HCT116 (cell line): ENCODE measurements at regions not wholly inside any gene's neighbourhood (a gene's known extent, or its start where the extent isn't known, plus 50 kb on each side); places are given as distances from the start of the nearest gene placed in this dataset.

Experiments used
- ATAC-seq: fragments of 200-7000 bp; cut with Tn5 transposase; 2 replicates; pipeline ENCODE4 v1.9.1; 2020; ENCODE audit warnings: mild to moderate bottlenecking, moderate library complexity
- BruUV-seq: library from RNA; stranded (reverse); fragments of 400-500 nt; replicated peaks from 2 replicates; lab custom pipeline; 2021; lab: Mats Ljungman, UMichigan
- CTCF ChIA-PET: fragments of 300-600 bp; sonication (Branson Sonifier 250); formaldehyde crosslinking; loops from one replicate; lab custom pipeline; 2021; ENCODE audit warnings: antibody characterized with exemption; lab: Charles Lee
- POLR2A ChIA-PET: fragments of 300-600, 350-600 bp; sonication (Branson Sonifier 250); formaldehyde crosslinking; loops from one replicate; lab custom pipeline; 2021; ENCODE audit warnings: antibody characterized with exemption; lab: Charles Lee
- RAD21 ChIA-PET, 2 experiments: fragments of 300-600 bp; sonication (Branson Sonifier 250); formaldehyde crosslinking; loops; one replicate each; lab custom pipeline; 2023; ENCODE audit warnings: low total read pairs in 2 of 2; ENCODE audit not compliant: uncharacterized antibody in 2 of 2, unreplicated experiment in 2 of 2, low non-redundant PET in 1 of 2; lab: Charles Lee
- DNase-seq: peaks from one replicate; pipeline ENCODE4 v3.0.0-alpha.2; 2010; ENCODE audit warnings: low read depth, low spot score
- H2AFZ ChIP-seq: fragments of 200-600 bp; shearing (Covaris generic), sonication (generic); 2 replicates; pipeline ENCODE4 v1.6.1; 2017; ENCODE audit warnings: low read depth, mixed run types, mixed read lengths, antibody characterized with exemption, low read length; ENCODE audit not compliant: poor library complexity, severe bottlenecking
- H3K27ac ChIP-seq: 2 replicates; pipeline ENCODE4 v1.5.1; 2012; ENCODE audit warnings: low read depth, low read length
- H3K27me3 ChIP-seq: fragments of 200-600 bp; sonication (generic); 2 replicates; pipeline ENCODE4 v1.6.1; 2016; ENCODE audit warnings: mixed run types, low read length, mixed read lengths; ENCODE audit not compliant: insufficient read depth
- H3K36me3 ChIP-seq, 2 experiments: fragments of 200-500 bp in 1 of 2; fragments of 200-600 bp in 1 of 2; sonication (Bioruptor generic) in 1 of 2; sonication (generic) in 1 of 2; 2 replicates each; pipeline versions ENCODE4 v1.5.1 to v1.6.1; 2014 to 2016; ENCODE audit warnings: low read length in 2 of 2, inconsistent platforms in 1 of 2, mixed read lengths in 1 of 2, mixed run types in 1 of 2; ENCODE audit not compliant: insufficient read depth in 2 of 2, control insufficient read depth in 1 of 2
- H3K4me1 ChIP-seq, 2 experiments: fragments of 200-600 bp in 1 of 2; sonication (generic) in 1 of 2; 2 replicates each; pipeline versions ENCODE4 v1.5.1 to v1.6.1; 2012 to 2017; ENCODE audit warnings: low read length in 2 of 2, inconsistent platforms in 1 of 2, mild to moderate bottlenecking in 1 of 2, mixed read lengths in 1 of 2, mixed run types in 1 of 2, moderate library complexity in 1 of 2; ENCODE audit not compliant: insufficient read depth in 2 of 2, control insufficient read depth in 1 of 2
- H3K4me2 ChIP-seq: fragments of 200-600 bp; sonication (generic); 2 replicates; pipeline ENCODE4 v1.6.1; 2017; ENCODE audit warnings: mixed run types, low read length, mixed read lengths
- H3K4me3 ChIP-seq, 2 experiments: fragments of 200-600 bp in 1 of 2; sonication (generic) in 1 of 2; replicated peaks in 1 of 2; 2 replicates each; pipeline ENCODE4 v1.5.1; 2011 to 2016; ENCODE audit warnings: low read length in 2 of 2, control low read depth in 1 of 2, low read depth in 1 of 2, mild to moderate bottlenecking in 1 of 2, mixed read lengths in 1 of 2, mixed run types in 1 of 2
- H3K79me2 ChIP-seq: fragments of 200-600 bp; sonication (generic); 2 replicates; pipeline ENCODE4 v1.6.1; 2017; ENCODE audit warnings: mild to moderate bottlenecking, mixed run types, low read length, moderate library complexity, mixed read lengths; ENCODE audit not compliant: insufficient read depth
- H3K9ac ChIP-seq: fragments of 200-600 bp; sonication (generic); 2 replicates; pipeline ENCODE4 v1.6.1; 2016; ENCODE audit warnings: low read length, mixed read lengths
- H3K9me2 ChIP-seq: fragments of 200-600 bp; sonication (generic), shearing (Covaris generic); 2 replicates; pipeline ENCODE4 v1.6.1; 2017; ENCODE audit warnings: mixed run types, mild to moderate bottlenecking, moderate library complexity; ENCODE audit not compliant: insufficient read depth
- H3K9me3 ChIP-seq, 2 experiments: fragments of 200-500 bp in 1 of 2; fragments of 200-600 bp in 1 of 2; sonication (Bioruptor generic) in 1 of 2; sonication (generic) in 1 of 2; 2 replicates each; pipeline ENCODE4 v1.6.1; 2014 to 2017; ENCODE audit warnings: low read length in 2 of 2, mixed read lengths in 2 of 2, inconsistent platforms in 1 of 2, low read depth in 1 of 2, mild to moderate bottlenecking in 1 of 2, mixed run types in 1 of 2, moderate library complexity in 1 of 2; ENCODE audit not compliant: control insufficient read depth in 1 of 2, insufficient read depth in 1 of 2
- H4K20me1 ChIP-seq: fragments of 200-600 bp; sonication (generic), shearing (Covaris generic); 2 replicates; pipeline ENCODE4 v1.6.1; 2017; ENCODE audit warnings: mixed run types, mild to moderate bottlenecking, moderate library complexity; ENCODE audit not compliant: insufficient read depth
- EZH2phosphoT487 ChIP-seq: fragments of 200-600 bp; IDR thresholded peaks from 2 replicates; pipeline ENCODE4 v1.6.1; 2018; ENCODE audit warnings: antibody characterized with exemption, borderline replicate concordance
- FOSL1 ChIP-seq: IDR thresholded peaks from 2 replicates; pipeline ENCODE4 v1.6.1; 2012; ENCODE audit warnings: low read depth
- JUND ChIP-seq: IDR thresholded peaks from 2 replicates; pipeline ENCODE4 v1.6.1; 2012
- POLR2A ChIP-seq: IDR thresholded peaks from 2 replicates; pipeline ENCODE4 v1.7.0; 2011; ENCODE audit warnings: borderline replicate concordance; ENCODE audit not compliant: insufficient read depth, insufficient read length; ENCODE audit errors: extremely low read depth
- POLR2AphosphoS5 ChIP-seq: IDR thresholded peaks from 2 replicates; pipeline ENCODE4 v1.6.1; 2011; ENCODE audit warnings: mild to moderate bottlenecking, low read depth, low read length, moderate library complexity
- SIN3A ChIP-seq: IDR thresholded peaks from 2 replicates; pipeline ENCODE4 v1.6.1; 2012; ENCODE audit warnings: low read depth
- SRF ChIP-seq: IDR thresholded peaks from 2 replicates; pipeline ENCODE4 v1.6.1; 2012; ENCODE audit warnings: low read depth
- YY1 ChIP-seq: IDR thresholded peaks from 2 replicates; pipeline ENCODE4 v1.6.1; 2011; ENCODE audit warnings: low read length, low read depth, moderate library complexity, mild to moderate bottlenecking; ENCODE audit not compliant: insufficient replicate concordance; ENCODE audit errors: extremely low read depth
- ZNF274 ChIP-seq: fragments of 200-500 bp; sonication (Bioruptor generic); IDR thresholded peaks from 2 replicates; pipeline ENCODE4 v1.6.1; 2014; ENCODE audit warnings: mild to moderate bottlenecking, low read depth, low read length, inconsistent platforms
- intact Hi-C: fragments of 100-400 bp; cut with micrococcal nuclease; formaldehyde crosslinking; loops from 2 replicates; pipeline ENCODE4 v1.10.0; 2022
- TF ChIP-seq, protein P1 (sequence below), 3 experiments: fragments of 200-600 bp in 1 of 3; sonication (generic) in 1 of 3; IDR thresholded peaks in 2 of 3; conservative IDR thresholded peaks in 1 of 3; 2 replicates each; pipeline ENCODE4 v1.5.1; 2012 to 2017; ENCODE audit warnings: low read depth in 2 of 3, low read length in 2 of 3, antibody characterized with exemption in 1 of 3, borderline replicate concordance in 1 of 3, control low read depth in 1 of 3, mild to moderate bottlenecking in 1 of 3, mixed read lengths in 1 of 3, mixed run types in 1 of 3, moderate library complexity in 1 of 3; ENCODE audit not compliant: insufficient read depth in 1 of 3
- TF ChIP-seq, protein P2 (sequence below): IDR thresholded peaks from 2 replicates; pipeline ENCODE4 v1.6.1; 2012; ENCODE audit warnings: low read depth
- TF ChIP-seq, protein P3 (sequence below): IDR thresholded peaks from 2 replicates; pipeline ENCODE4 v1.6.1; 2012

DNA sequence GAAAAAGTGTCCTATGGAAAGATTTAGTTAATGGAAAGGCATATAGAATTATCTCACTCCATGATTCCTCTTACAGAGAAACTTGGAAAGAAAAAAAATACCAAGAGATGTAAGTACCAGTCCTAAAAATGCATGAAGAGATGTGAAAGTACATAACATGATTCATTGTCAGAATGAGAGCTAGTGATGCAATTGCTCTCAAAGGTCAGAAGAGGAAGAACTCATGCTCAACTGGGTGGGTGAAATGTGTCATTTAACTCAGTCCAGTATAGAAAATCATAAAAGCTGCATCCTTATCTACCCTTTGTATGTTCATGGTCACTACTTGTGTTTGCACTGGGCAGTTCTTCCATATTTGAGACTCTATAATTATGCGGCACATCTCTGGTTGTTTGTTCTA, 300.0 kb upstream of the PIK3C3 start:
- no peaks in the 10 kb centered on the region for H3K4me1 ChIP-seq
- DNase-seq: no peak
- BruUV-seq: no TSS peak
- intact Hi-C loops: no loop called here
- no peaks in the 10 kb centered on the region for H3K27me3 ChIP-seq
- ChIA-PET POLR2A (no interaction called here), CTCF (no interaction called here), RAD21 (no interaction called here)
- no peak for ATAC-seq
- H3K79me2 ChIP-seq: no peaks in the 10 kb centered on the region
- no peaks in the 10 kb centered on the region for H4K20me1 ChIP-seq
- H3K9me3 ChIP-seq: peaks cover 3 to 19% of the 10 kb centered on the region in 2 experiments; a peak in 2 of 4 replicates
- TF ChIP-seq JUND: no peak
- H3K27ac ChIP-seq: no peak overlapping the region
- no peak overlapping the region for H3K4me3 ChIP-seq
- no peak overlapping the region for H3K4me2 ChIP-seq
- H3K9me2 ChIP-seq: no peaks in the 10 kb centered on the region
- H3K9ac ChIP-seq: no peak overlapping the region
- no peaks in the 10 kb centered on the region for H3K36me3 ChIP-seq
- H2AFZ ChIP-seq: no peak overlapping the region

DNA sequence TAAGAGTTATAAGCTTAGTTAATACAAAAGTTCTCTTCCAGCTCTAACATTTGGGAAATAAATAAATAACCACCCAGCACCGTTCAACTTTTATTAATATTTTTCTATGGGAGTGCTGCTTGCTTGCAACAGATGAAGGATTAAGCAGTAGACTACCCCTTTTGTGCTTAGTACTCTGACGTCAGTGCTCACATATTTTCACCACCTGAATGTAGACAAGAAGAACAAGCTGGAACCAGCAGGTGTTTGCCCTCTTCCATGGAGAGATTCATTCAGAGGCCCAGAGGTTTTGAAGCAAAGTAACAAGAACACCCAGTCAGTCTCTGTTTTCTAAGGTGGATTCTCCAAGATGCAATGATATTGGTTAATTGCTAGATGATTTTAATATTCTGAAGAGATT, 307.1 kb upstream of the PIK3C3 start:
- BruUV-seq: no TSS peak
- H3K9me2 ChIP-seq: no peaks in the 10 kb centered on the region
- no peak for ATAC-seq

More for the DNA sequence above, 307.1 kb upstream of the PIK3C3 start:
- intact Hi-C loops: no loop called here
- Histone ChIP-seq H3K4me1 (no peaks in the 10 kb centered on the region), H3K79me2 (no peaks in the 10 kb centered on the region), H3K9me3 (peaks cover 10 to 17% of the 10 kb centered on the region in 2 experiments; a peak in 2 of 4 replicates), H3K36me3 (no peaks in the 10 kb centered on the region), H3K9ac (no peak overlapping the region), H3K4me2 (no peak overlapping the region), H2AFZ (no peak overlapping the region), H4K20me1 (no peaks in the 10 kb centered on the region), H3K27me3 (no peaks in the 10 kb centered on the region), H3K4me3 (no peak overlapping the region), H3K27ac (no peak overlapping the region)
- ChIA-PET RAD21 (no interaction called here), POLR2A (no interaction called here), CTCF (no interaction called here)
- no peak for DNase-seq
- no peak for TF ChIP-seq FOSL1
- no peak for TF ChIP-seq ZNF274
- TF ChIP-seq YY1: no peak
- no peak for TF ChIP-seq POLR2A
- TF ChIP-seq SIN3A: no peak
- no peak for TF ChIP-seq SRF
- no peak for TF ChIP-seq JUND
- no peak for TF ChIP-seq POLR2AphosphoS5
- TF ChIP-seq, protein P1, sequence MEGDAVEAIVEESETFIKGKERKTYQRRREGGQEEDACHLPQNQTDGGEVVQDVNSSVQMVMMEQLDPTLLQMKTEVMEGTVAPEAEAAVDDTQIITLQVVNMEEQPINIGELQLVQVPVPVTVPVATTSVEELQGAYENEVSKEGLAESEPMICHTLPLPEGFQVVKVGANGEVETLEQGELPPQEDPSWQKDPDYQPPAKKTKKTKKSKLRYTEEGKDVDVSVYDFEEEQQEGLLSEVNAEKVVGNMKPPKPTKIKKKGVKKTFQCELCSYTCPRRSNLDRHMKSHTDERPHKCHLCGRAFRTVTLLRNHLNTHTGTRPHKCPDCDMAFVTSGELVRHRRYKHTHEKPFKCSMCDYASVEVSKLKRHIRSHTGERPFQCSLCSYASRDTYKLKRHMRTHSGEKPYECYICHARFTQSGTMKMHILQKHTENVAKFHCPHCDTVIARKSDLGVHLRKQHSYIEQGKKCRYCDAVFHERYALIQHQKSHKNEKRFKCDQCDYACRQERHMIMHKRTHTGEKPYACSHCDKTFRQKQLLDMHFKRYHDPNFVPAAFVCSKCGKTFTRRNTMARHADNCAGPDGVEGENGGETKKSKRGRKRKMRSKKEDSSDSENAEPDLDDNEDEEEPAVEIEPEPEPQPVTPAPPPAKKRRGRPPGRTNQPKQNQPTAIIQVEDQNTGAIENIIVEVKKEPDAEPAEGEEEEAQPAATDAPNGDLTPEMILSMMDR (IDR thresholded peaks at IDR 0.05 in 2 of 3, conservative IDR thresholded peaks at IDR 0.05 in 1 of 3; ENCODE audit: borderline replicate concordance in 1 of 3, insufficient read depth in 1 of 3, low read depth in 2 of 3, low read length in 2 of 3): no peak
- no peak for TF ChIP-seq EZH2phosphoT487
- TF ChIP-seq, protein P2, sequence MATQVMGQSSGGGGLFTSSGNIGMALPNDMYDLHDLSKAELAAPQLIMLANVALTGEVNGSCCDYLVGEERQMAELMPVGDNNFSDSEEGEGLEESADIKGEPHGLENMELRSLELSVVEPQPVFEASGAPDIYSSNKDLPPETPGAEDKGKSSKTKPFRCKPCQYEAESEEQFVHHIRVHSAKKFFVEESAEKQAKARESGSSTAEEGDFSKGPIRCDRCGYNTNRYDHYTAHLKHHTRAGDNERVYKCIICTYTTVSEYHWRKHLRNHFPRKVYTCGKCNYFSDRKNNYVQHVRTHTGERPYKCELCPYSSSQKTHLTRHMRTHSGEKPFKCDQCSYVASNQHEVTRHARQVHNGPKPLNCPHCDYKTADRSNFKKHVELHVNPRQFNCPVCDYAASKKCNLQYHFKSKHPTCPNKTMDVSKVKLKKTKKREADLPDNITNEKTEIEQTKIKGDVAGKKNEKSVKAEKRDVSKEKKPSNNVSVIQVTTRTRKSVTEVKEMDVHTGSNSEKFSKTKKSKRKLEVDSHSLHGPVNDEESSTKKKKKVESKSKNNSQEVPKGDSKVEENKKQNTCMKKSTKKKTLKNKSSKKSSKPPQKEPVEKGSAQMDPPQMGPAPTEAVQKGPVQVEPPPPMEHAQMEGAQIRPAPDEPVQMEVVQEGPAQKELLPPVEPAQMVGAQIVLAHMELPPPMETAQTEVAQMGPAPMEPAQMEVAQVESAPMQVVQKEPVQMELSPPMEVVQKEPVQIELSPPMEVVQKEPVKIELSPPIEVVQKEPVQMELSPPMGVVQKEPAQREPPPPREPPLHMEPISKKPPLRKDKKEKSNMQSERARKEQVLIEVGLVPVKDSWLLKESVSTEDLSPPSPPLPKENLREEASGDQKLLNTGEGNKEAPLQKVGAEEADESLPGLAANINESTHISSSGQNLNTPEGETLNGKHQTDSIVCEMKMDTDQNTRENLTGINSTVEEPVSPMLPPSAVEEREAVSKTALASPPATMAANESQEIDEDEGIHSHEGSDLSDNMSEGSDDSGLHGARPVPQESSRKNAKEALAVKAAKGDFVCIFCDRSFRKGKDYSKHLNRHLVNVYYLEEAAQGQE: no peak
- TF ChIP-seq, protein P3, sequence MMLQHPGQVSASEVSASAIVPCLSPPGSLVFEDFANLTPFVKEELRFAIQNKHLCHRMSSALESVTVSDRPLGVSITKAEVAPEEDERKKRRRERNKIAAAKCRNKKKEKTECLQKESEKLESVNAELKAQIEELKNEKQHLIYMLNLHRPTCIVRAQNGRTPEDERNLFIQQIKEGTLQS: no peak
